NCI-H1092 treated with DMSO at 0.1 percent for 48 hours (cell line): ENCODE measurements at regions not wholly inside any gene's neighbourhood (a gene's known extent, or its start where the extent isn't known, plus 50 kb on each side); places are given as distances from the start of the nearest gene placed in this dataset.
A peak's percentile ranks its signal among the peaks of the same experiment; 100 is the strongest.

ENCODE experiments used
- DNase-seq: peaks from one replicate; lab custom pipeline; 2025; lab: John Stamatoyannopoulos, UW

DNA sequence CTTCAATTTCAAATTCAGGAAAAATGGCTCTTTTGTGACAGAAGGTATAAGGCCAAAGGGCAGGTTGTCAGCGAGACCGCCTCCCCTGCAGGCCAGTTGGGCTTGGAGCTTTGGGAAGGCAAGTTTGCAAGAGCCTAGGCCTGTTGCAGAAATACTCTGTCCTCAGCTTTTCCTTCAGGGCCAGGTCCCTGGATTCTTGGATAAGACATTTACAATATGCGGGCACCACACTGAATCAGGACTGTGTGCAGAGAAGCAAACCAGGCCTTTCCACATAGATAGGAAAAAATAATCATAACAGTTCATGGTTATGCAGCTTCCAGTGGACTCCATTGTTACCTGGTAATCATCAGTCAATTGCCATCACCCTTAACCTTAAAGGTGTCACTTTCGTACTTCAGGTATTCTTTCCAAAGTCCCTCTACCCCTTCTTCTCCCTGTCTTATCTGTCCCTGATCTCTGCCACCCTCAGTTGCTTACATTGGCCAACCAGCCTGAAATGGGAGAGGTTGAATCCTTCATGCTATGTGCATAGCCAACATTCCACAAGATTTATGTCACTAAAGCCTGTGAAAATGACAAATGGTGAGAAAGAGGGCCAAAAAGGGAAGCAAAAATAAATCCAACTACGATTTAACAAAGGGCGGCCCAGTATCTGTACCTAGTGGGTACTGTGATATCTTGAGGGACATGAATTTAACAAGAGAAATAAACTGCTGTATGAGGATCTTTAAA lies 304.5 kb upstream of the NFE2L3 start:
- DNase-seq: no peak

DNA sequence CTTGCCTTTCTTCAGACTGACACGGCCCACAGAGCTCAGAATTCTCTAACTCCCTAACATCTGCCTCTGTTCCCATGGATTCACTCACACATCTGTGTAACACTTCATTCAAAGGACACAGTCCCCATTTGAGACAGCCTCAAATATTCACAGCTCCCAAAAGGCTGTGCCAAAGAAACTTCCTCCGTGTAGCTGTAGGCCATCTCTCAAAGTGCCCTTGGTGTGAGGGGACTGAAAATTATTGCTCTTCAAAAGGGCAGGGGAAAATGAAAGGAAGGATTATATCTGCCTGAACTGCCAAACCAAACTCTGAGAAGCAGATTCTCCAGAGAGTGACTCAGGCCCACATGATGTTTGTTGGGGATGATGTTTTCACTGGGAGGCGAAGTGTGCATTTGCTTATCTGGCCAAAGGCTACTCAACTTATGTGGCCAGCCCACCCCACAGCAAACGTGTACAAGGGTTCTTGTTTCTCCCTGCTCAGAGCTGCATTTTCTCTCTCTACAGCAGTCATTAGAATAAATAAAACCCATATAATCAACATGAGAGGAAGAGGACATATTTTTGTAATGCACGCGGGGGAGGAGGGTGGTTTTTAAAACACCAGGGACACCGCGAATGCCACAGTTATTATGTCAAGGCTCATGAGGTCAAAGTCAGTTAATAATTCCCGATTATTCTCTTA lies 302.4 kb upstream of the NFE2L3 start:
- no peak for DNase-seq

DNA sequence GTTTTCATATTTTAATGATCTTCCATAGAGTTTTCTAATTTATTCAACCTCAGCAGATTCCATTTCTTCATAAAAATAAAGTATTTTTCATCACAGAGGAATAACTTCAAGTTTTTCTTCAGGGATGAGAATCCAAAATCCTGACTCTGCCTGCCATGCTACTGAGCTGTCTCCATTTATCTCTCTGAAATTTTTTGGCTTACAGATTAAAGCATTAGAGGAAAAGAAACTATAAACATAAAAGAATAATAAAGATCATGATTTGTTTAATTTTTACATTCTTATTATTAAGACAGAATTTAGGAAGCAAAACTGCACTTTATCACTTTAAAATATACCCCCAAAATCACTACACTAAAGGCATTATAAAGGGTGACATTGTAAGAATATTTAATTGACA lies 301.8 kb upstream of the NFE2L3 start:
- DNase-seq: no peak

DNA sequence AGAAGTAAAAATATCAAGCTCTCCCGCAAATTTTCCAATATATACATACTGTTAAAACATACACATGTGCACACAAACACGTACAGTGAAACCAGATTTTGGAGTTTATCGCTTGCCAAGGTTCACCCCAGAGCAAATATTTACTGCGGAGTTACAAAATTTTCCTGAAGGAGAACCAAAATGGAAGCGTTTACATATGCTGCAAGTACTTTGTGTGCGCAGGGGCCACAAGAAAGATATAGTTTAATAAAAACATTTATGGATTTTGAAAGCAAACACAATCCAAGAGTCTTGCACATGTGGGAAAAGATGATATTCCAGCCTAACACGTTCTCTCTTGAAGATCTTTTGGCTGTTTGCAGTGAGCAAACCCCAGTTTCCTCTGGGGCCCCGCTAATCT lies 301.3 kb upstream of the NFE2L3 start:
- no peak for DNase-seq

DNA sequence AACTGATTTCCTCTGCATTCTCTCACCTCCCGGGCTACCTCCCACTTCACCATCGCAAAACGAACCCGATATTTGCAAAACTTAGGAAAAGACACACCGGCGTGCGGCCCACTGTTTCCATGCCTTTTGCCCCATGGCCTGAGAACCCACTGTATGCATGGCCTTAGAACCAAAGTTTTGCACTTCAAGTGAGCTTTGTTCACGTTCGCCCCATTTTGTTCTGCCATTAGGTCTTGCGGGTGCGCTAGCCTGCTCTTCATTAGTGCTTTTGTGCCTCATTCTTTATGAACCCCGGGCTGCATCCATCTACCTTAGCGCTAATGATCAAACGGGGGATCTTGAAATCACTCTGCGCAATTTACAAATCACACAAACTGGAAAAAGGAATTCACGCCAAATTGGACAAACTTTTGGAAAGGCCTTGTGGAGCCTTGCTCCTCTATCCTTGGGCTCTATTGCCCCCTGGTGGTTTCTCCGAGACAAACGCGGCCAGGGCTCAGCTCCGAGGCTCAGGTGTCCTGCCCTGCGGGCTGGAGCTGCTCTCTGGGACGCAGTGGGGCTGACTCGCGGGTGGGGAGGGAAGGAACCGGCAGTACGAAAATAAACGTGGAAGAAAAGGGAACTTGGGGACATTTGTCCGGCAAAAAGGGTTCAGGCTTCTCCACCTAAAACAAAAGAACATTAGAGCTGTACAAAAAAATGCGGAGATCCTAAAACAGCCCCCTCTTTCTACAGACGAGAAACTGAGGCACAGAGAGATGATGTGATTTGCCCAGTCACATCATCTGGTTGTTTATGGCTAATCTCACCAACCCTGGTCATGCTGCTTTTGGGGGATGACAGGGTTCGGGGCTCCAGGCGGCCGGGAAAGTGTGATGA lies 300.4 kb upstream of the NFE2L3 start:
- peak; percentile 80 for DNase-seq

DNA sequence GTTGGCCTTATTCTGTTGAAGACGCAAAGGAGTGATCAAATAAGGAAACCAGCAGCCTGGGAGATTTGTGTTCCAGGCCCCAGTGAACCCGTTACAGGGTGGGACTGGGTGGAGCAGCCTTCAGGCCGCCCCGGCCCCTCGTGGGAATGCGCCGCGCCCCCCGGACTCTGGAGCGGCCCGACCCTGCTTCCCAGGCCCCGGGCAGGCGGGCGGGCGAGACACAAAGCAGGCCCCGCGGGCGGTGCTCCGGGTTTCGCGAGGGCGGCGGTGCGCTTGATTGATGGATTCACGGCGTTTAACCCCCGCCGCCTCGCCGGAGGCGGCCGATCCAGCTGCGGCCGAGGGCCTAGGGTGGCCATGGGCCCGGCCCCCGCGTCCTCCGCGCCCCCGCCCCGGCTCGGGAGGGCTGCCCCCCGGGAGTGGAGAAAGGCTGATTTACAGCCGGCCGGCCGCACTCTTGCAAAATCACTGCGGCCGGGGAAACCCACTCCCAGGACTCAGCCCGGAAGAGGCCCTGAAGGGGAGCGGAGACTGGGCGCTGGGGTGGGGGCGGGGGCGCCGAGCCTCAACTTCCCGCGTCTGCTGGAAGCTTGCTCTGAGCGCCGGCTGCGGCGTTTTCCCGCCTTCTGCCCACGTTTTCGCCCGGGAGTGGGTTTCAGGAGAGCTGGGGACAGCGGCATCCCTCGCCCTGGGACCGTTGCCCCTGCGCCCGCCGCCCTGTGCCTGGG lies 299.6 kb upstream of the NFE2L3 start:
- DNase-seq: no peak

DNA sequence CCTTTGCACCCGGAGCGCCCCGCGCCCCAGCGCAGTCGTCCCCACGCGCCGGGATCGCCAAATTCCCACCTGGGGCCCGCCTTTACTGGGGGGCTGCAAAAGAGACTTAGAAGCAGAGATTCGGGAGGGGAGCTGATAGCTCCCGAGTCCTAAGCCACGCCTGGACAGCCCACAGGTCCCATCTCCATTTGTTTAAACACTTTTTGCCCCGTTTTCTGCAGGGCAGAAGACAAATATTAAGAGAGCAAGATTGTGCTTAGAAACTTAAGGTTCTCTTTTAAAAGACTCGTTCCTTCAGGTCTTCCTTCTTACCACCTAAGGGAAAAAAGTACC lies 299.1 kb upstream of the NFE2L3 start:
- no peak for DNase-seq

DNA sequence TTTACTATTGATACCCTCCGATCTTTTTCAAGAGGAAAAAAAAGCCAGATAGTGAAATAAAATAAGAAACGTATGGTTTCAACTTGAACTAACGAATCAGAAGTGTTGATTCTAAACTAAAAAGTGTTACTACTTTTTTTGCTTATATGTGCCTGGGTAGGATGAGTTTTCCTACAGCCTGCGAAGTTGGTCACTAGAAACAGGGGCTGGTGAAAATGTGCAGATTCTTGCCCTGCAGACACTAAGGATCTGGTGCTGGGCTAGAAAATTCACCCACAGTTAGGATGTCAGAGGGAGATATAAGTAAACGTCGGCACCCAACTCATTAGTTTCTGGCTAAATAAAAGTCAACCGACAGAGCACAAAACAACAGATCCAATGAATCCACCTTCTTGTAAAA lies 298.7 kb upstream of the NFE2L3 start:
- DNase-seq: no peak

DNA sequence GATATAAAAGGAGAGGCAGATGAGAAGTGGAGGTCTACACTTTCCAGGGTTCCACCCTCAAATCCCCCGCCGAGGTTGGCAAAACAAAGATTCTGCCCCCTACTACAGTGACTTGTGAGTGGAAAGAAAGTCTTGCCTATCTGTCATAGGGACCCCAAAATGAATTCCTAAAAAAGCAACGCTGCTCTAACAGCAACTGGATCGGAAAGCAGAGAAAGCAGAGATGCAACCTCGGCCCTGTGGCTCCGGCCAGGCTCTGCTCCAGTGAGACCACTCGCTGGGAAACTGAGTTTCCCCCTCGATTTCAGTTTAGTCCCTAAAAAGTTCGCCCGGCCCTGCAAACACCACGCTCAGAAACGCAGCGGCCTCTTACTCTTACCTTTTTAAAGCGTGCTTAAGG lies 297.9 kb upstream of the NFE2L3 start:
- DNase-seq: no peak

DNA sequence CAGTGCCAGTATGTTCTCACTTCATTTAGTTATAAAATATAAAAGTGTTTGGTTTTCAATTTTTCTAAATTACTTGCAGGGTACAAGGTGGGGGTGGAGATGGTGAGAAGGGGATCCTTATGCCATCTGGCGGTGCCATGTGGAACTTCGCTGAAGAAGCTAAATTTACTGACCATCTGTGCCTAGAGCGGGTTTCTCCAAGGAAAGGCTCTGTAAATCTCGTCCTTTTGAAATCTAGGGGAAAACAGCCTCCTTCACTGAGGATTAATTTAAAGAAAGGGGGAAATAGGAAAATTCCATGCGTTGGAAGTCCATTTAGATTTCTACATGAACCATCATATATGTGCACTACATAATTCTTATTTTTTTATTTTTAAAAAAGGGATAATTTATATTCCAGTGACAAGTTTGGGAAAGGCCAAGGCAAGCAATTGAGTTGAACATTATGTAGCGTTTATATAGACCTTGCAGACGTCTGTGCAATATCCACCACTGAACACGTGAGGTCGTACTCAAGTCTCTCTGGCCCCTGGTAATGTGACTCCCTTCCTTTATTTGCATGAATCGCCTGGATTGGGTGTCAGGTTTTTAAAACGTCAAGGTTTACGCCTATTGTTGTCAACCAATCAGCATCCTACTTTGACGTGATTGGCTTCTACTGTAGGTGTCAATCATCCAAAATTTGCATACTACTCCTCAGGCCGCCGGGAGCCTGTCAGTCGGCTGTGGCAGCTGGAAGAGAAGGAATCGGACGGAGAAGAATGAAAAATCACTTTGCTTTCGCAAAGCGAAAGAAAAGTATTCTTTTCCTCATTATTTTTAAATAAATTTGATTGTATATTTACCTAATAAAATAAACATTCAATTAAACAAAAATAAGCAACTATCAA lies 297.1 kb upstream of the NFE2L3 start:
- DNase-seq: peak; percentile 100

DNA sequence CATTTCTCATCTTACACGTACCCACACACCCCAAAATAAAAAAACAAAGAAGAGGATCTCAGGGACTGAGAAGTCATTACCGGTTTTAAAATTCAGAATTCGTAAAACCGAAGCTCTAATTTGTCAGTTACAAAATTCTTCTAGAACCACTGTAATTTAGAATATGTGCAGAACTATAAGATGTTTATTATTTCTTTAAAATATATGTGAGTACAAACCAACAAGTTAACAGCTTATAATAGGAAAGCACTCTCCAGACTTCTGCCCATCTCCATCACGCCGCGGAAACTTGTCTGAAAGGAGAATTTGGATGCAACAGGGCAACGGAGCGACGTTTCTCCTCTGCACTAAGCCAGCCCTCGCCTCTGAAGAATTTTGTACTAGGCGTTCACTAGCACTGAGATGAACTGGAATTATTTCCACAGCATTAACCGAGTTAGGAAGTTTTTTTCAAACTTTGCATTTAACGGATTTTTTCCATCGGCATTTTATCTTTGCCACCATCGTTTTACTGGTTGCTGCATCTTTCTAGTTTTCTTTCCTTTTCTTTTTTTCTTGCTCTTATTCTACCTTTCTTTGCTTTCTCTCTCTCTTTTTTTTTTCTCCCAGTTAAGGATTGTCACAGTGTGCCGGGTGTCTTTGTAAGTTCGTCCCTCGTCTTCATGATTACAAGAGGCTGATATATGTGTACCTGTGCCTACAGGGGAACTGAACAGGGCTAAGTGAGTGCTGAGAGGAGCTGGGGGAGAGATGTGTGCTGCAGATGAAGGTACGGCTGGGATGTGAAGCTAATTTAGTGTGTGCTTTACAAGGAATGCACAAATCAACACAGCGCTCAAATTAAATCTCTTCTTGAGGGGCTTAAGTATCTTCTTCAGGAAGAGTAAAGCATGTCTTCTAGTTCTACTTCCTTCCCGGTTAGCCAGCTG lies 295.9 kb upstream of the NFE2L3 start:
- DNase-seq: peak; percentile 96

DNA sequence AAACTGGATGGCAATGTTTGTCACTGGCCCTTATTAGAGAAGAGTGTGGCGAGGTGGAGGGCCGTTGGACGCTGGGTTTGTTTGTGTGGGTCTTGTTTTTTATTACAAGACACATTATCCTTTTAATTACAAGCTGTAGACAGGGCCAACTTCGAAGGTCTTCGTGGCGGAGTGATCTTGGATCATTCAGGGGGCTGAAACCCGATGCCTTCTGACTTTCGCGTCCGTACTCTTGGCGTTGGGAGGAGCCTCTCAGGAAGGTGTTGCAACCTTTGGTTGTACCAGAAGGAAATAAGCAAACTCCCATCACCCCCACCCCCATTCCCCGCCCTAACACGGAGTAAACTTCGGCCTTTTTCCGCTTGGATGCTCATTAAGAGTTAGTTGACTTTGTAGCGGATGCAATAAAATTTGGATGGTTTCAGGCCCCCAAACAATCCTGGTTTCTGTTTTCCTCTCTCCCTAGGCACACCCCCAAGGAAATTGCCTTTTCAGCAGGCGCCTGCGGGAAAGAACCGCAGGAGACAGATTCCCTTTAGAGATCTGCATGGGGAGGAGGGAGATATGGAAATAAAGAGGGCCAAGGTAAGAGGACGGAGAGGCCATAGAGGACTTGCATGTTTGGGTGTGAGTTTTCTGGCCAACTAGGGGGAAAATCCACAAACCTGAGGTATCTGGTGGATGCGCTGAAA lies 294.5 kb upstream of the NFE2L3 start:
- peak; percentile 100 for DNase-seq

DNA sequence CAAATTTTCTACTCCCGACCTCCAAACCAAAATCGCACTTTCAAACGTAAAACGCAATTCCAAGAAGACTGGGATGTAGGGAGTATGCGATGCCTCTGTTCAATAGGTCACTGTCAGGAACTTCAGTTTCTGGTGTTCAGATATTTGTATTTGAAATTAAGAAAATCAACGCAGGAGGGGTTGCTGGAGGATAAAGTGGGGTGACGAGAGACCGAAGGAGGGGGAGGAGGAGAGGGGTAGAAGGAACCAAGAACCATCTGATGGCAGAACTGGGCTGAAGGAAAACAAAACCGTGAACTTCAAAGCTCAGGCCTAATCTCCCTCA lies 293.8 kb upstream of the NFE2L3 start:
- peak; percentile 76 for DNase-seq

DNA sequence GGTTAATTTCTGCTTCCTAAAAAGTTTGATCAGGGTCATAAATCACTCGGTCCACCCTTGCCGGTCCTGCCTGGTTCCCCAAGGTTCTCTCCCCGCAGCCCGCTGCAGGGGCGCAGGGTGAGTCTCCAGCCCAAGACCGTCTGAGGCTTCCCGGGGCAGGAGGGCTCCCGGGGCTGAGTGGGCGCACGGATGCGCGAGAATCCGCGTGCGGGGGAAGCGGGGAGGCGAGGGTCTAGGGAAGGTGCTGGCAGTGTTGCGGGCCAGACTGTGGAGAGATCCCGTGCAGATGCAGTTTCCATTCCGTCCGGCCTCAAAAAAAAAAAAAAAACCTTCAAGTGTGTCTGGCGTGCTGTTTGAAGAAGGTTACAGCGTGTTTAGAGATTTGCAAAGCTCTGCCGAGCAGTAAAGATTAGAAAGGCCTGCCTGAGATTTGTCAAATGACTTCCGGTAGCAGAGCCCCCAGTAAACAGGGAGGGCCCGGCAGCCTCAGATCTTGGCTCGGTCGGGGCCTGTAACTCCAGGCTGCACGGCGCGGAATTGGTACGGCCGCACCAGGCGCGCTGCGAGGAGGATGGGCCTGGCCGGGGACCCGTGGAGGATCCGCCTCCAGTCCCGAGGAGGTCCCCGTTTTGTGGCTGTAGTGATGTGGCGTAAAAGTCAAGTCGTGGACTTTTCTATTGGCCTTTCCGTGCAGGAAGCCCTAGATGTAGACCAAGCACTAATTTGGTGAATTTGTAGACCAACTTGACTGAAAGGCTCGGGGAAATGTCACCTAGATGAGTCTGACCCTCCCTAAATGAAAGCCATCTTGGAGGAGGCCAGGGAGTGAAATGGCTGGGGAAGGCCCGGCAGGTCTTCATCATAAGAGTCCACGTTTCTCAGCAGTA lies 293.2 kb upstream of the NFE2L3 start:
- peak; percentile 91 for DNase-seq

DNA sequence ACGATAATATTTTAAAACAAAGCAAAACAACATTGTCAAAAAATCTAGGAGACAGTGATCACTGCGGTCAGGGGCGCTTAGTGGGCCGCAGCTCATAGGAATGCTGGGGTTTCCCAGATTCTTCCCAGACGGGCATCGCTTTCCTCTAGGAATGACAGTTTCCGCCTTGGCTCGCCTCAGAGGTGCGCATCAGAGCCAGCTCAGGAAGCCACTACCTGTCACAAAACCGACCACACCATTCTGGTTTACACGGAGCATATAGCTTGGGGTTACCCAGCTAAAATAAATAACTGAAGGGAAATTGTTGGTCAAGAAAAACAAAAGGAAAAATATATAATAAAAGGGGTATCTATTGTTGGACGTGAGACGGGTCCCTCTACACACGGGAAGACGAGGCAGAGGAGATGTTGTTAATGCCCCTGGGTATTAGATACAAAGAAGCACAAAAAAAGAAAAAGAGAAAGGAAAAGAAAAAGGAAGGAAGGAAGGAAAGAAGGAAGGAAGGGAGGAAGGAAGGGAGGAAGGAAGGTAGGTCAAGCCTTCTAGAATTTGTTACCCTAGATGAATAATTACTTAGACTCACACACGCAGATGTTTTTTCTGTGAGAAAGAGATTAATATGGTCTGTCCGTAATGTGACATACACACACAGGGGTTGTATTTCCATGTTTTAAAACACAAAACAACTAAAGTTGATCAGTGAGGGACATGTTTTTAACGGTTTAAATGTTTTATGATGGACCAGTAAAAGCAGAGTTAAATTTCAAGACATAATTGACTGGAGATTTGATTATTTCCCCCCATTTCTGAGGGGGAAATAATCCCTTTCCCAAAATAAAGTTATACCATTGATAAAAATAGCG lies 292.4 kb upstream of the NFE2L3 start:
- peak; percentile 94 for DNase-seq

DNA sequence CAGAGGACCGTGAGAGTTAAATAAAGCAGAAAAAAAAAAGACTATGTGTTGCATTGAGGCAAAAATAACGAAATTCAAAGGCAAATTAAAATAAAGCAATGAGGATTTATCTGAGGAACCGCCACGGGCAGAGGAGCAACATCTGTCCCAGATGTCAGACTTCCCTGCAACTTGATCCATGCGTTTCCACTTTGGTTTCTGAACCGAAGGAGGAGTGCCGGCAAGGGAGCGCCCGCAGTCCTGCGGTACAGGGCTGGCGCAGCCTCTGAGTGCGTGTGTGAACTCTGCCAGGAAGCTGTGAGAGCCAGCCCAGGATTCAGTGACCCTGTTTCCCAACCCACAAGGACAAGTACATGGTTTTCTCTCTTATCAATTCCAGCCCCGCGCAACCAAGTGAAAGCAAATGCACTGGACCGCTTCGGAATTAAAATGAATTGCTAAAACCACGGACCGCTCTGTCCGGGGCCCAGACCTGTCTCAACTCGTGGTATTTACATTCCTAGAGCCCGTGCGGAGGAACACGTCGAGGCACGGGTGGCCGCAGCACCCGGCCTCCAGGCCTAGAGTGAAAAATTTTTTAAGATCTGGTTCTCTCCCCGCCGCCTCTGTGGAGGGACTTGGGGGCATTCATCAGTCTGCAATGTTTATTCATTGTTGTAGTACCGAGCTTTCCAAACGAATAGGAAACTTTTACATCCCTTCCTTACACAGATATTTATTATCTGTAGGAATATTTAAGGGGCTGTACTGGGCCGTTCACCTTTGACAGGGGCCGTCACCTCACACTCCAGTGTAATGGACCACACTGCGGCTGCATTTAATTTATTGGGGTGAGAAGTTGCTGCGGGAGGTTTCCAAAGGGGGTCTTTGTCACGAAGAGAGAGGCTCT lies 291.5 kb upstream of the NFE2L3 start:
- DNase-seq: peak; percentile 85

DNA sequence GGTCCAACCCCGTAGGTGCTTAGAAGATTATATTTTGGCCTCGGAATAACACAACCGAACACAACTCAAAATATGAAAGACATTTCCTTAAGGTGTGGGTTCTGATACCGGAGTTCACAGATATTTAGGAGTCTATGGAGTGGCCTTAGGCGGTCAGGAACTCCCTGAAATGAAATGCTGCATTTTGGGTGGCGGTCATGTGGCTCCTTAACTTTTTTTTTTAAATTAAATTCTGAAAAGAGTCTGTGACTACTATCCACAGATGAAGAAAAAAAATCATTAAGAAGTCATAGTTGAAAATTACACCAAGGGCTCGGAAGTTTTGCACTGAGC lies 290.9 kb upstream of the NFE2L3 start:
- peak; percentile 86 for DNase-seq
